NCI-H2081 treated with DMSO at 0.1 percent for 48 hours (cell line): ENCODE measurements at regions not wholly inside any gene's neighbourhood (a gene's known extent, or its start where the extent isn't known, plus 50 kb on each side); places are given as distances from the start of the nearest gene placed in this dataset.
"Not testable (repeated sequence)": the region's sequence is repeated elsewhere in the genome, so short reads cannot be mapped to it uniquely, and the experiment has no call there.

Experiments used
- DNase-seq: peaks from one replicate; lab custom pipeline; 2025; lab: John Stamatoyannopoulos, UW

DNA sequence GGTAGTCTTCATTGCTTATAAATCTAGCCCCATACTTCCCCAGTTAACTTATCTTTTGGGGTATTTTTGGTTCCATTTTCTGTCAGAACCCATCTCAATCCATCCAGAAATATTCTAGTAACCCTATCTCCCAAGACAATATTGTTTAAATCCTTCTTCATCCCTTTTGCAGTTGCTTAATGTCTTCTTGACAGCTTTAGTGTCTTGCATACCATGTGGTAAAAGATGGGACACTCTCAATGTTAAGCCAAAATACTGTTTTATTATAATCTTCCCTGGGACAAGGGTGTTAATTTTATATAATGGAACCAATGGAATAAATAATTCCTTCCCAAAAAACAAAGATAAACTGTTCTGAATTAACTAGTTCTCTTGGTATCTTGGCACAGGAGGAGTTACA lies 450.2 kb downstream of the CCER1 start:
- no peak for DNase-seq

DNA sequence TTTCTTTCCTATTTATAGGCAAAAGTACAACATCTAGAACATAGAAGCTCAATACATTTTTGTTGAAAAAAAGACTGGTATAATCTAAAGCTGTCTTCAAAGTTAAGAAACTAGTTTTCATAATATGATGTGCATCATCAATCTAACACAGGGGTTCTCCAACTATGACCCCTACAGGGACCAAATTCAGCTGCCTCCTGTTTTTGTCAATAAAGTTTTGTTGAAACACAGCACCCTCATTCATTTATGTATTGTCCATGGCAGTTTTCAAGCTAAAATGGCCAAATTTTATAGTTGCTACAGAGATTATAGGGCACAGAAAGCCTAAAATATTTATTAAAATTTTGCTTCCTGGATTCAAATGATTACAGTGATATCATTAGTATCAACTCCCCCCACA lies 452.9 kb downstream of the CCER1 start:
- DNase-seq = no peak

DNA sequence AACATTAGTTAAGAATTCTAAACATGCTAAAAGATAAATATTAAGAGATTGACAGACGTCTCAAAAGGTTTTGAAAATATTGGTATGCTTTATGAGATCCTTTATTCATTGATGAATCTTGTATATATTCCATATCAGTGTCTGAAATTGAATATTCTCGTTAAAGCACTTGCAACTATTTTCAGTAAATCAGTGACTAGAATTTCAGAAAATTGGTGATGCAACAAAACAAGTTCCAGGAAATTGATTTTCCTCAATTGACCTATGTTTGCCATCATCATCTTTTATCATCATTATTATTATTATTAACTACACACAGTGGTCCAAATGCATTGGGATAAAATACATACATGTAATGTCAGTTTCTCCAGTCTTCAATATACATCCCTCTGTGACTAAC lies 453.6 kb downstream of the CCER1 start:
- DNase-seq = no peak

DNA sequence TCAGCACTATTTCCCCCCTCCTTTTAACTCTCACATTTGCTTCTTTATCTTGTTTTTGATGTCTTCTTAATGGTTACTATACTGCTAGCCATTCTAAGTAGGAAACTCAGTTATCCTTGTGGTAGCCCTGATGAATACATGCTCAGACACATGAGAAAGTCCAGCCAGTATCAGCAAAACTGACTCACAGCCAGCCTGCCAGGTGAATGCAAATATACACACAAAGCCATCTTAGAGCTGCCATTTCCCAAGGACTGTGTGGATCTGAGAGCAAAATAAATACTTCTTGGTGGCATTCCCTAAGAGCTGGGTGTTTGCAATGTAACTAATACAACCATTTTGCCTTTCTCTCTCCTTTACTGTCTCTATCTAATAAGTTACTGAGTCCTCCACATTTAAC lies 455.2 kb downstream of the CCER1 start:
- no peak for DNase-seq

DNA sequence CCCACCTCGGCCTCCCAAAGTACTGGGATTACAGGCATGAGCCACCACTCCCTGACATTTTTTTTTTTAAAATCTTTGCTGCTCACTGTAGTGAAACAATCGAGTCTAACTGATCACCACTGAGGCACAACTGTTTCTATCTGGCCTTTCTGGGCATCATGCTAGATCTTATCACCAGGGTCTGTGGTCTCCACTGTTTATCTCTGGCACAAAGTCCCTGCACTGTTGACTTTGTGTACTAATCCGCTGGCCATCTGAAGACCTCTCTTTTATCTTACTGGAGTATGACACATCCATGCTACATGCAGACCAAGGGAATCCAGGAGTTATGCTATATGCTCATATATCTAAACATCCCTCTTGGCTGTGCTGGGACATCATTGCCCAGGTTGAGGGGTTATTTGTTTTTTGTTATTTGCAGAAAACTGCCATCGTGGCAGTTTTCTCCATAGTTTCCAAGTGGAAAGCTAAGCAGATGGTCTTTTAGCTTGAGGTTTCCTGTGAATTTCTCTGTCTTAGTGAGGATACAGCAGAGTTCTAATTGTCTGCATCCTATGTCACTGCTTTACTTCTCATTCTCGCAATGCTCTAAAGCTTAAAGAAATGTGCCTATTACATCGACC lies 456.9 kb downstream of the CCER1 start:
- no peak for DNase-seq

DNA sequence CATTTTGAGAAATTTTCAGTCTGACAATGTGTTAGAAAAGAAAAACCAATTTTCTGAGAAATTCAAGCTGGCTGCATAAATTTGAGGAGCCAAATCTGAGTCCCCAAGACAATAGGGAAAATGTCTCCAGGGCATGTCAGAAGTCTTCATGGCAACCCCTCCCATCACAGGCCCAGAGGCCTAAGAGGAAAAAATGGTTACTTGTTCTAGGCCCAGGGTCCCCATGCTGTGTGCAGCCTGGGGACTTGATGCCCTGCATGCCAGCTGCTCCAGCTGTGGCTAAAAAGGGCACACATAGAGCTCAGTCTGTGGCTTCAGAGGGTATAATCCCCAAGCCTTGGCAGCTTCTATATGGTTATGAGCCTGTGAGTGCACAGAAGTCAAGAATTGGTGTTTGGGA lies 464.6 kb downstream of the CCER1 start:
- no peak for DNase-seq

DNA sequence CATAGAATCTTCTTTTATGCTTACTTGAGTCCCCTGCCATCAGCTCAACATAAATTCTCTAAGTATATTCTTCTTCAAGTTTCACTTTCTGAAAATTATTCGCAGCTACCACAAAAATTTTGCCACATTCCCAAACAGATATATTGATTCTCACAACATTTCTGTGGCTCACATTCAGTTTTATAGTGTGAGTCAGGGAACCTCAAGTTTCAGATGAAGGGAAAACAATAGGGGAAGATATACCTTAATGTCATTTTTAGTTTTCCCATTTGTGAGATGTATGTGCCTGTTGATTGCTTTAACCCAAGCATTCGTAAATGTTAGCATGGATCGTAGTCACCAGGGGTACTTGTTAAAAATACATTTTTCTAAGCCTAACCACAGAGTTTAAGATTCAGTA lies 465.8 kb downstream of the CCER1 start:
- no peak for DNase-seq

DNA sequence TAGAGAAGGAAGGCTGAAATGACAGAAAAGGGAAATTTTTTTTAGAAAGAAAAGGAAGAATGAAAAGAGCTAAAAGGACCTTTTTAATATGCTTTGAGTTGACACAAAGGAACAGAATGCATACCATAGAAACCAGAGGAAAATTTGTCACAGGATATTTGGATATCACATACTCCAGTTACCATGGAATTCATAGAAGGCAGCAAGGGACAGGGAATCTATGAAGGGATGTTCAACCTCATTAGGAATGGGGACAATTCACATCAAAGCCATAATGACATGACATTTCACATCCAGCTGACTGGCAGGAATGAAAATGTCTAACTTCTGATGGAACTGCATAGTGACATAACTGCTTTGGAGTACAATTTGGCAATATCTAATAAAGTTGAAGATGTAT lies 469.4 kb downstream of the CCER1 start:
- DNase-seq = no peak

DNA sequence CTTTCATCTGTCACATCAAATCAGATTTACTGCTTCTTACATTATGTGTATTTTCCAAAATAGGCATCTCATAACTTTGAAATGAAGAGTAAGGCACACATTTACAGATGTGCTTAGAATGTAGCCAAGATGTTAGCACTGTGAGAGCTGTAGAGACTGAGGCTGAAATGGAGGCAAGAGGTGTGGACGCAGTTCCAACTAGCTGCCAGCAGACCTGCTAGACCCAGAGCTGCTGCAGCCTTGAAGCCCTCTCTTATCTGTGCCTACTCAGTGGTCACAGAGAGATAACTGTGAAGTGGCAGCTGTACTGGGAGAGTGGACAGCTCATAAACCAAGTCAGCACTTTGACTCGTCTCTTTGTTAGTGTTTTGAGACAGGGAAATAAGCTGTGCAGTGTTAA lies 470.9 kb downstream of the CCER1 start:
- DNase-seq = no peak

- no peak for DNase-seq
Measured at GRCh38 chr12:90481748-90482147, 473.2 kb downstream of the CCER1 start.

GRCh38 chr12:90479237-90479636 lies 475.7 kb downstream of the CCER1 start:
- no peak for DNase-seq

DNA sequence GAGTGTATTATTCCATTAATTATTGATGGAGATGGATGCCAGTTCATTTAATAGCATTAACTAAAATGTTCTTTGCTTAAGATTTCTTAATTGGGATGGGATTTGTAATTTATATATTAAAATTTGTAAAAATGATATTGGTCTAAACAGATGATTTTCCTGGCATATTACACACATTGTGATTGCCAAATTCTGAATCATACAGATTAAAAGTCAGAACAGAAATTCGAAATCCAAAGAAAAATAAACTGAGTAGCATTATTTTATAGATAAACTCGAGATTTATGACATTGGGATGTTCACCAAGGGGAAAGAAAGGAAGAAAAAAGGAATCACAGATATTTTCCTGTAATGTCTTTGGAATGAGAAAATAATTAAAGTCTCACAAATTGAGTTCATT lies 481.1 kb downstream of the CCER1 start:
- DNase-seq = no peak

GRCh38 chr12:90460681-90461080 lies 494.3 kb downstream of the CCER1 start:
- no peak for DNase-seq

GRCh38 chr12:90456248-90456647 lies 498.7 kb downstream of the CCER1 start:
- DNase-seq = no peak

- no peak for DNase-seq
Measured at GRCh38 chr12:90455756-90456155, 499.2 kb downstream of the CCER1 start.

DNA sequence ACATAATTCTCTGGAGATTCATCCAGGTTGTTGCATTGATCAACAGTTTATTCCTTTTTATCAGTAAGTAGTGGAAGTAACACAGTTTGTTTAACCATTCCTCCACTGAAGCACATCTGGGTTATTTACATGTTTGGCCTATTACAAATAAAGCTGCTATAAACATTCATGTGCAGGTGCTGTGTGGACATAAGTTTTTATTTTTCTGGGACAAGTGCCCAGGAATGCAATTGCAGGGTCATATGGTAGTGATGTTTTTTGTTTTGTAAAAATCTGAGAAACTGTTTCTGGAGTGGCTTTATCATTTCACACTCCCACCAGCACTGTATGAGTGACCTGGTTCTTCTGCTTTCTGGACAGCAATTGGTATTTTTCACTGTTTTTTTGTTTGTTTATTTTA lies 505.4 kb downstream of the CCER1 start:
- DNase-seq = no peak

DNA sequence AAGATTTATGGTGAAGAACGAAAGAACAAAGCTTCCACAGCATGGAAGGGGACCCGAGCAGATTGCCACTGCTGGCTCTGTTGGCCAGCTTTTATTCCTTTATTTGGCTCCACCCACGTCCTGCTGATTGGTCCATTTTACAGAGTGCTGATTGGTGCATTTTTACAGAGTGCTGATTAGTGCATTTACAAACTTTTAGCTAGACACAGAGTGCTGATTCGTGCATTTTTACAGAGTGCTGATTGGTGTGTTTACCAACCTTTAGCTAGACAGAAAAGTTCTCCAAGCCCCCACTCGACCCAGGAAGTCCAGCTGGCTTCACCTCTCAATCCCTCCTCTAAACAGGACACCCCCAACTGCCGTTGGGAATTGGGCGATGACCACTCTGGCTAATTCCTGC lies 511.5 kb downstream of the CCER1 start:
- not testable (repeated sequence) for DNase-seq

- no peak for DNase-seq
Measured at GRCh38 chr12:90441431-90441830, 513.5 kb downstream of the CCER1 start.

DNA sequence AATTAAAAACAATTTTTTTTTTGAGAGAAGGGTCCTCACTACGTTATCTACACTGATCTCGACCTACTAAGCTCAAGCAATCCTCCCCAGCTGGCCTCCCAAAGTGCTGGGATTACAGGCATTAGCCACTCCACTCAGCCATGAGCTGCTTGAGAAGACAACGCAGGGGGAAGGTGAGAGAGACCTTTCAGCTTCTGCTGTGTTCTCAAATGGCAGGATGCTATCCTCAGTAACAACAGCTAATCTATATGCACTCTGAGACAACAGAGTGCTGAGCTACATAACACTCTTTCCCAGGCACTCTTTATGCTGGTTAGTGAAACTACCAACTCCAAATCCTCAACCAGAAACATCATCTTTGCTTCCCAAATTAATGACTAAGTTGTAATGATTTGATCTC lies 526.1 kb downstream of the CCER1 start:
- no peak for DNase-seq

DNA sequence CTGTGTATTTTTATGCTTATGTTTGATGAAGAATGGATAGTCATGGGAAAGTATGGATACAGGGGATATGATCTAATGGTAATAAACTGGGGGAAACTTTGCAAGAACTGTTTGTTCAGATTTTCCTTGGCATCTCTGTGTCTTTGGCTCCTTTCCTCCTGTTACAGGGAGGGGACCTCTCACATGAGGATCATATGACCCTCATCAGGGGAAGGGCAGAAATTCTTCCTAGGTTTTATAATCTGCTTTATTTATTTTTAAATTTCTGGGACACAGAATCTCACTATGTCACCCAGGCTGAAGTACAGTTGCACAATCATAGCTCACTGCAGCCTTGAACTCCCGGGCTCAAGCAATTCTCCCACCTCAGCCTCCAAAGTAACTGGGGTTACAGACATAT lies 526.5 kb downstream of the CCER1 start:
- no peak for DNase-seq

- no peak for DNase-seq
Measured at GRCh38 chr12:90423965-90424364, 531.0 kb downstream of the CCER1 start.

DNA sequence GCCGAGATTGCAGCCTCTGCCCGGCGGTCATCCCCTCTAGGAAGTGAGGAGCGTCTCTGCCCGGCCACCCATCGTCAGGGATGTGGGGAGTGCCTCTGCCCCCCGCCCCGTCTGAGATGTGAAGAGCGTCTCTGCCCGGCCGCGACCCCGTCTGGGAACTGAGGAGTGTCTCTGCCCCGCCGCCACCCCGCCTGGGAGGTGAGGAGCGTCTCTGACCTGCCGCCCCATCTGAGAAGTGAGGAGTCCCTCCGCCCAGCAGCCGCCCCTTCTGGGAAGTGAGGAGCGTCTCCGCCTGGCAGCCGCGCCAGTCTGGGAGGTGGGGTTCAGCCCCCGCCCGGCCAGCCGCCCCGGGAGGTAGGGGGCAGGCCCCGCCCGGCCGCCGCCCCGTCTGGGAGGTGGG lies 544.0 kb downstream of the CCER1 start:
- no peak for DNase-seq

DNA sequence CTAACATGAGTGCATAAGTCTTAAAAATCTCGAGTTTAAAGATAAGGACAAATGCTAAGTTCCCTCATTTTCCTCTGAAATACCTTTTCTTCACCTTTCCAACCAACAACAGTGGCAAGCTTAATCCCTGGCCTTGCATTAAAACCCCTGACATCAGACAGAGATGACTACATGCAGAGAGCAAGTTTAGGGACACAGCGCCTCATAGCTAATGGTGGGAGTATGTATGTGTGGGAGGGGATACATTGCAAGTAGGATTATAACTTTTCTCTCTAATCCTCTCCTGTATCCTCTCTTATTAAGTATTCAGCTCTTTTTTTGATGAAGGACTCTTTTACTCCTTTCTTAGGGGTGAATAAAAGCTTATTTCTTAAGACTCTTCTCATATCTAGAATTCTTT lies 547.1 kb downstream of the CCER1 start:
- no peak for DNase-seq

DNA sequence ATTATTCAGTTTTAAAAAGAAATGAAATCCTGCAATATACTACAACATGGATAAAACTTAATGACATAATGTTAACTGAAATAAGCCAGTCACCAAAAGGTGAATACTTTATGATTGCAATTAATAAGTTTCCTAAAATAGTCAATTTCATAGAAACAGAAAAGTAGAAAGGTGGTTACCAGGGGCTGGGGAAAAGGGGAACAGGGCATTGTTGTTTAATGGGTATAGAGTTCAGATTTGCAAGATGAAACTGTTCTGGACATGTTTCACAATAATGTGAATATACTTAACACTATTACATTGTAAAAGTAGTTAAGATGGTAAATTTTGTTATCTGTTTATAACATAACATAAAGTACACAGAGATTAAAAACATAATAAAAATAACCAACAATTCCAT lies 550.9 kb downstream of the CCER1 start:
- no peak for DNase-seq

- DNase-seq = no peak
Measured at GRCh38 chr12:90401185-90401584, 553.8 kb downstream of the CCER1 start.
